K562 (cell line): ENCODE measurements at regions not wholly inside any gene's neighbourhood (a gene's known extent, or its start where the extent isn't known, plus 50 kb on each side); places are given as distances from the start of the nearest gene placed in this dataset.

ENCODE experiments used
- ATAC-seq: fragments of 200-7000 bp; cut with Tn5 transposase; 3 replicates; pipeline ENCODE4 v1.9.1; 2020; ENCODE audit warnings: moderate library complexity
- BruUV-seq: library from RNA; stranded (reverse); fragments of 400-500 nt; replicated peaks from 2 replicates; lab custom pipeline; 2021; lab: Mats Ljungman, UMichigan
- CTCF ChIA-PET: fragments of 300-600 bp; formaldehyde crosslinking; extraction: SDS; loops from one replicate; lab custom pipeline; 2021; ENCODE audit warnings: low intra/inter-chr PET ratio; lab: Yijun Ruan, JAX
- POLR2A ChIA-PET: fragments of 300-600, 350-650 bp; sonication (Branson Sonifier 250); formaldehyde crosslinking; extraction: SDS; loops from one replicate; lab custom pipeline; 2021; ENCODE audit warnings: antibody characterized with exemption, inconsistent platforms; lab: Yijun Ruan, JAX
- DNase-seq, 4 experiments: peaks; one replicate each; pipeline versions ENCODE4 v3.0.0 to v3.0.0-alpha.2; 2011 to 2018; ENCODE audit warnings: low spot score in 3 of 4, mixed read lengths in 3 of 4; ENCODE audit errors: extremely low read depth in 1 of 4
- FAIRE-seq: peaks from 2 replicates; lab custom pipeline; 2011; peaks lifted over from hg19 to GRCh38; lab: Jason Lieb, UNC
- H2AFZ ChIP-seq: 2 replicates; pipeline ENCODE4 v1.6.0; 2011; ENCODE audit warnings: low read depth, low read length, control low read depth, inconsistent platforms
- H3K27ac ChIP-seq: fragments of 200-600 bp; 3 replicates; pipeline ENCODE4 v1.8.0; 2011; ENCODE audit warnings: low read depth, mild to moderate bottlenecking, control low read depth, inconsistent platforms, low read length, moderate library complexity, mixed read lengths; ENCODE audit errors: extremely low read depth
- H3K27me3 ChIP-seq, 2 experiments: fragments of 300-600 bp in 1 of 2; 2 replicates in 1 of 2; 3 replicates in 1 of 2; pipeline versions ENCODE4 v1.6.0 to v1.8.0; 2011; ENCODE audit warnings: inconsistent platforms in 2 of 2, low read length in 2 of 2, mild to moderate bottlenecking in 1 of 2, mixed read lengths in 1 of 2, moderate library complexity in 1 of 2; ENCODE audit not compliant: control insufficient read depth in 2 of 2, insufficient read depth in 2 of 2
- H3K36me3 ChIP-seq: fragments of 300-600 bp; 3 replicates; pipeline ENCODE4 v1.8.0; 2011; ENCODE audit warnings: mild to moderate bottlenecking, low read length, inconsistent platforms; ENCODE audit not compliant: control insufficient read depth, insufficient read depth
- H3K4me1 ChIP-seq, 2 experiments: fragments of 200-600 bp in 1 of 2; replicated peaks in 1 of 2; 2 replicates in 1 of 2; 3 replicates in 1 of 2; pipeline versions ENCODE4 v1.5.1 to v1.8.0; 2011; ENCODE audit warnings: inconsistent platforms in 2 of 2, low read length in 2 of 2, mild to moderate bottlenecking in 1 of 2, mixed read lengths in 1 of 2, moderate library complexity in 1 of 2; ENCODE audit not compliant: control insufficient read depth in 2 of 2, insufficient read depth in 2 of 2
- H3K4me2 ChIP-seq: 2 replicates; pipeline ENCODE4 v1.6.1; 2011; ENCODE audit warnings: low read length, control low read depth, inconsistent platforms, mixed read lengths; ENCODE audit not compliant: insufficient read depth
- H3K4me3 ChIP-seq: fragments of 200-600 bp; sonication (generic), shearing (Covaris generic); 2 replicates; pipeline ENCODE4 v1.5.1; 2016; ENCODE audit warnings: control low read depth, inconsistent platforms
- H3K79me2 ChIP-seq: fragments of 200-600 bp; 3 replicates; pipeline ENCODE4 v1.8.0; 2011; ENCODE audit warnings: low read length, inconsistent platforms; ENCODE audit not compliant: control insufficient read depth, insufficient read depth
- H3K9ac ChIP-seq, 2 experiments: 2 replicates each; pipeline versions ENCODE4 v1.6.0 to v1.6.1; 2011; ENCODE audit warnings: low read depth in 2 of 2, low read length in 2 of 2, control low read depth in 1 of 2, inconsistent platforms in 1 of 2, mild to moderate bottlenecking in 1 of 2, mixed read lengths in 1 of 2; ENCODE audit not compliant: insufficient read depth in 1 of 2
- H3K9me1 ChIP-seq: one replicate; pipeline ENCODE4 v1.6.0; 2011; ENCODE audit warnings: inconsistent platforms, mild to moderate bottlenecking, low read length, moderate library complexity; ENCODE audit not compliant: control insufficient read depth, insufficient read depth
- H3K9me3 ChIP-seq: replicated peaks from 2 replicates; pipeline ENCODE4 v1.5.1; 2011; ENCODE audit warnings: low read depth, low read length, inconsistent platforms; ENCODE audit not compliant: control insufficient read depth, insufficient read depth
- H4K20me1 ChIP-seq: replicated peaks from 2 replicates; pipeline ENCODE4 v1.6.1; 2011; ENCODE audit warnings: low read length, inconsistent platforms, mixed read lengths; ENCODE audit not compliant: control insufficient read depth, insufficient read depth
- CBX1 ChIP-seq: sonication (generic); IDR thresholded peaks from 2 replicates; pipeline ENCODE4 v1.6.1; 2016; ENCODE audit warnings: antibody characterized with exemption, low read depth, mild to moderate bottlenecking
- DACH1 ChIP-seq: fragments of 450-650 bp; IDR thresholded peaks from 2 replicates; pipeline ENCODE4 v1.6.1; 2018; ENCODE audit not compliant: partially characterized antibody
- FOXJ3 ChIP-seq: sonication (generic); formaldehyde crosslinking; IDR thresholded peaks from 2 replicates; pipeline ENCODE4 v1.4.0; 2020; ENCODE audit warnings: mild to moderate bottlenecking, missing genetic modification reagents
- KDM2B ChIP-seq: fragments of 250-450 bp; sonication (Bioruptor Pico); IDR thresholded peaks from 2 replicates; pipeline ENCODE4 v1.8.0; 2021; ENCODE audit warnings: mild to moderate bottlenecking, moderate library complexity
- MEF2A ChIP-seq: IDR thresholded peaks from 2 replicates; pipeline ENCODE4 v1.6.1; 2011; ENCODE audit warnings: low read depth, mild to moderate bottlenecking, low read length, moderate library complexity; ENCODE audit not compliant: control insufficient read depth
- WGBS: fragments of 100-300 bp; shearing (Covaris generic); methylation state at CpG from one replicate; pipeline ENCODE4 v1.1.6; 2016; ENCODE audit warnings: low coverage, mixed read lengths; ENCODE audit not compliant: insufficient coverage; ENCODE audit errors: missing lambda C conversion rate; 5-methylcytosine and 5-hydroxymethylcytosine counted together
- in situ Hi-C: fragments of 300-500 bp; cut with MboI; formaldehyde crosslinking; loops from 4 replicates; pipeline ENCODE4 v1.15.0; 2018; ENCODE audit warnings: inconsistent platforms, mixed read lengths
- intact Hi-C: fragments of 100-400 bp; cut with micrococcal nuclease; formaldehyde crosslinking; loops from 2 replicates; pipeline ENCODE4 v1.14.2; 2022
- TF ChIP-seq, protein P1 (sequence below): fragments of 450-650 bp; formaldehyde crosslinking; IDR thresholded peaks from 2 replicates; pipeline ENCODE4 v1.4.0; 2020; ENCODE audit warnings: mild to moderate bottlenecking
- TF ChIP-seq, protein P2 (sequence below): fragments of 150-350 bp; conservative IDR thresholded peaks from 2 replicates; pipeline ENCODE4 v1.6.1; 2014; ENCODE audit warnings: low read length
- TF ChIP-seq, protein P3 (sequence below): IDR thresholded peaks from 2 replicates; pipeline ENCODE4 v1.6.1; 2011; ENCODE audit warnings: borderline replicate concordance, low read depth, mild to moderate bottlenecking, moderate library complexity, low read length; ENCODE audit not compliant: insufficient read depth, poor library complexity, severe bottlenecking
- TF ChIP-seq, protein P4 (sequence below): fragments of 250-450 bp; sonication (Bioruptor Pico); IDR thresholded peaks from 2 replicates; pipeline ENCODE4 v1.8.0; 2022; ENCODE audit warnings: moderate library complexity, mild to moderate bottlenecking, inconsistent platforms

DNA sequence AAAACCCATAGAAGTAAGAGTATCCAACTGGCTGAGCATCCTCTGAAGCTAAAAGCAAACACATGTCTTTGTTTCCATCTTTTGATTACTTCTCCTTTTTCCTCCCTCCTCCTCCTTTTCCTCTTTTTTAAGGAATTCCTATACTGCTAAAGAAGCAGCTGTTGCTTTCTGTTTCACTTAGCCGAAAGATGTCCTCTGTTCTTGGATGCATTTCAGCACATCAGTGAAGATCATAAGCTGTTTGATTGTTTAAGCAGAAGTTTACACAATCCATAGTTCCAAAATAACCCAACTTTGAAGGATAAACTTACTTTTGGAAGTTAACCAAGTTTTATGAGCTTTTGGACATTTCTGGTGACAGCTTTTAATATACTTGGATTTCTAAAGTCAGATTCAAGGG, 55.1 kb upstream of the TNIP3 start (continued):
- TF ChIP-seq CBX1 (no peak), MEF2A (no peak), KDM2B (no peak)

DNA sequence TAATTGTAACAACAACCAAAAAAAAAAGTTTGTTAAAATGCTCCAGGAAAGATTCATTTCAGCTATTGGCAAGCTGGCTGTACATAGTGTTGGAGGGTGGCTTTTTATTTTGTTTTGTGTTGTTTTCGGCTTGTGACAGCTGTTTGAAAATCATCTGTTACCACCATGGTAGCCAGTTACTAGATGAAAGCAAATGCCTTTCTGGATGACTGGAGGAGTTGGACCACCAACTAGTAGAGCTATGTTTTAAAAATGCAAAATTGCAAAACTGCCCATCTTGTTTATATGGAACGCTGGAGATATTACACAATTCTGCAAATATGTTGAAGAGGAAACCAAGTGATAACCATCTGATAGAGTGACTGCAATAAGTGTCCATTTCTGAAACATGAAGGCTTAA, 53.2 kb upstream of the TNIP3 start:
- Histone ChIP-seq H3K4me1 (no peaks in the 10 kb centered on the region), H2AFZ (no peak overlapping the region), H4K20me1 (no peaks in the 10 kb centered on the region), H3K9me3 (no peaks in the 10 kb centered on the region; the same call in 1 of the 2 replicates), H3K4me2 (no peak overlapping the region)
- POLR2A ChIA-PET, result no interaction called here
- 0% methylated on average over 2 of the region's 2 CpGs for WGBS
- TF ChIP-seq, protein P1, sequence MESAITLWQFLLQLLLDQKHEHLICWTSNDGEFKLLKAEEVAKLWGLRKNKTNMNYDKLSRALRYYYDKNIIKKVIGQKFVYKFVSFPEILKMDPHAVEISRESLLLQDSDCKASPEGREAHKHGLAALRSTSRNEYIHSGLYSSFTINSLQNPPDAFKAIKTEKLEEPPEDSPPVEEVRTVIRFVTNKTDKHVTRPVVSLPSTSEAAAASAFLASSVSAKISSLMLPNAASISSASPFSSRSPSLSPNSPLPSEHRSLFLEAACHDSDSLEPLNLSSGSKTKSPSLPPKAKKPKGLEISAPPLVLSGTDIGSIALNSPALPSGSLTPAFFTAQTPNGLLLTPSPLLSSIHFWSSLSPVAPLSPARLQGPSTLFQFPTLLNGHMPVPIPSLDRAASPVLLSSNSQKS (CRISPR knock-in tag), result no peak
- TF ChIP-seq FOXJ3 (CRISPR knock-in tag) (no peak), DACH1 (no peak)
- TF ChIP-seq, protein P2, sequence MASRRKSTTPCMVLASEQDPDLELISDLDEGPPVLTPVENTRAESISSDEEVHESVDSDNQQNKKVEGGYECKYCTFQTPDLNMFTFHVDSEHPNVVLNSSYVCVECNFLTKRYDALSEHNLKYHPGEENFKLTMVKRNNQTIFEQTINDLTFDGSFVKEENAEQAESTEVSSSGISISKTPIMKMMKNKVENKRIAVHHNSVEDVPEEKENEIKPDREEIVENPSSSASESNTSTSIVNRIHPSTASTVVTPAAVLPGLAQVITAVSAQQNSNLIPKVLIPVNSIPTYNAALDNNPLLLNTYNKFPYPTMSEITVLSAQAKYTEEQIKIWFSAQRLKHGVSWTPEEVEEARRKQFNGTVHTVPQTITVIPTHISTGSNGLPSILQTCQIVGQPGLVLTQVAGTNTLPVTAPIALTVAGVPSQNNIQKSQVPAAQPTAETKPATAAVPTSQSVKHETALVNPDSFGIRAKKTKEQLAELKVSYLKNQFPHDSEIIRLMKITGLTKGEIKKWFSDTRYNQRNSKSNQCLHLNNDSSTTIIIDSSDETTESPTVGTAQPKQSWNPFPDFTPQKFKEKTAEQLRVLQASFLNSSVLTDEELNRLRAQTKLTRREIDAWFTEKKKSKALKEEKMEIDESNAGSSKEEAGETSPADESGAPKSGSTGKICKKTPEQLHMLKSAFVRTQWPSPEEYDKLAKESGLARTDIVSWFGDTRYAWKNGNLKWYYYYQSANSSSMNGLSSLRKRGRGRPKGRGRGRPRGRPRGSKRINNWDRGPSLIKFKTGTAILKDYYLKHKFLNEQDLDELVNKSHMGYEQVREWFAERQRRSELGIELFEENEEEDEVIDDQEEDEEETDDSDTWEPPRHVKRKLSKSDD, result no peak
- TF ChIP-seq, protein P3, sequence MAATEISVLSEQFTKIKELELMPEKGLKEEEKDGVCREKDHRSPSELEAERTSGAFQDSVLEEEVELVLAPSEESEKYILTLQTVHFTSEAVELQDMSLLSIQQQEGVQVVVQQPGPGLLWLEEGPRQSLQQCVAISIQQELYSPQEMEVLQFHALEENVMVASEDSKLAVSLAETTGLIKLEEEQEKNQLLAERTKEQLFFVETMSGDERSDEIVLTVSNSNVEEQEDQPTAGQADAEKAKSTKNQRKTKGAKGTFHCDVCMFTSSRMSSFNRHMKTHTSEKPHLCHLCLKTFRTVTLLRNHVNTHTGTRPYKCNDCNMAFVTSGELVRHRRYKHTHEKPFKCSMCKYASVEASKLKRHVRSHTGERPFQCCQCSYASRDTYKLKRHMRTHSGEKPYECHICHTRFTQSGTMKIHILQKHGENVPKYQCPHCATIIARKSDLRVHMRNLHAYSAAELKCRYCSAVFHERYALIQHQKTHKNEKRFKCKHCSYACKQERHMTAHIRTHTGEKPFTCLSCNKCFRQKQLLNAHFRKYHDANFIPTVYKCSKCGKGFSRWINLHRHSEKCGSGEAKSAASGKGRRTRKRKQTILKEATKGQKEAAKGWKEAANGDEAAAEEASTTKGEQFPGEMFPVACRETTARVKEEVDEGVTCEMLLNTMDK, result no peak
- TF ChIP-seq, protein P4, sequence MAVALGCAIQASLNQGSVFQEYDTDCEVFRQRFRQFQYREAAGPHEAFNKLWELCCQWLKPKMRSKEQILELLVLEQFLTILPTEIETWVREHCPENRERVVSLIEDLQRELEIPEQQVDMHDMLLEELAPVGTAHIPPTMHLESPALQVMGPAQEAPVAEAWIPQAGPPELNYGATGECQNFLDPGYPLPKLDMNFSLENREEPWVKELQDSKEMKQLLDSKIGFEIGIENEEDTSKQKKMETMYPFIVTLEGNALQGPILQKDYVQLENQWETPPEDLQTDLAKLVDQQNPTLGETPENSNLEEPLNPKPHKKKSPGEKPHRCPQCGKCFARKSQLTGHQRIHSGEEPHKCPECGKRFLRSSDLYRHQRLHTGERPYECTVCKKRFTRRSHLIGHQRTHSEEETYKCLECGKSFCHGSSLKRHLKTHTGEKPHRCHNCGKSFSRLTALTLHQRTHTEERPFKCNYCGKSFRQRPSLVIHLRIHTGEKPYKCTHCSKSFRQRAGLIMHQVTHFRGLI (CRISPR knock-in tag), result no peak
- TF ChIP-seq, all 486 proteins: peak for 0
- Histone ChIP-seq H3K79me2 (no peaks in the 10 kb centered on the region), H3K36me3 (no peaks in the 10 kb centered on the region), H3K9ac (no peak overlapping the region), H3K9me1 (no peaks in the 10 kb centered on the region), H3K27ac (no peak overlapping the region), H3K27me3 (no peaks in the 10 kb centered on the region), H3K4me3 (no peak overlapping the region)
- no TSS peak for BruUV-seq
- FAIRE-seq, result no peak
- ATAC-seq, result no peak
- in situ Hi-C loops, result no loop called here
- CTCF ChIA-PET, result no interaction called here
- intact Hi-C loops, result no loop called here
- no peak for DNase-seq
